ENCODE measurements at regions not wholly inside any gene's neighbourhood (a gene's known extent, or its start where the extent isn't known, plus 50 kb on each side); places are given as distances from the start of the nearest gene placed in this dataset.

DNA sequence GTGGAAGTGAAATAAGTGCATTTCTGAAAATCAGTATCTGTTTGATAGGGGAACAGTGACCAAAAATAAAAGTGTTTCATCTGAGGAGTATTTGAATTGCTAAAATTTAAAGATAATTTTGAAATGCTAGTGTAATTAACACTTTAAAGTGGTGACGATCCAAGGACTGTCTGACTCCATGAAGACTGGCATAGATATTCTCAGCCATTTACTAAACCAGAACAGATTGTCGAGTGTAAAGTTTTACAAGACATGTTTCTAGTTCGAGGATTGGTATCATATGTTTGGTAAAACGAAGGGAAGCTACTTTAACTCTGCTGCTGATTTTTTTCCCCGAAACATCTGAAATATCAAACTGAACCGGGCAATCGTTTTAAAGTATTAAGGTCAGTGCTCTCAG, 417.9 kb downstream of the EPHA4 start:
- DNase-seq: no peak
- H3K79me2 ChIP-seq (ENCODE audit: insufficient read depth, low read length): no peaks in the 10 kb centered on the region
- Mint-ChIP-seq H3K36me3 (ENCODE audit: insufficient read depth in 1 of 3, low read depth in 3 of 3) (no peaks in the 10 kb centered on the region; a peak in 1 of 7 replicates), H3K27me3 (ENCODE audit: low read depth) (no peaks in the 10 kb centered on the region), H3K4me3 (no peak overlapping the region), H3K9me3 (no peaks in the 10 kb centered on the region), H3K27ac (no peak overlapping the region), H3K4me1 (peaks cover 13 to 17% of the 10 kb centered on the region in 2 experiments)
- no peak overlapping the region for H3K14ac ChIP-seq (ENCODE audit: insufficient read depth, low read length)
- H3K79me1 ChIP-seq (ENCODE audit: insufficient read depth, low read depth, low read length, poor library complexity, severe bottlenecking): no peaks in the 10 kb centered on the region
- no peak overlapping the region for H3K4me2 ChIP-seq (ENCODE audit: insufficient read depth, insufficient read length, low read length)
- no peaks in the 10 kb centered on the region for H3K9me3 ChIP-seq (ENCODE audit: control insufficient read depth, low read depth, low read length)
- no peak overlapping the region for H4K8ac ChIP-seq (replicated peaks; ENCODE audit: insufficient read length, low read depth, low read length)
- H3K27me3 ChIP-seq (ENCODE audit: insufficient read depth, low read length): no peaks in the 10 kb centered on the region
- no peaks in the 10 kb centered on the region for H3K23me2 ChIP-seq (ENCODE audit: insufficient read length, low read depth, low read length, poor library complexity, severe bottlenecking)
- H3K4ac ChIP-seq (ENCODE audit: low read depth, low read length): no peak overlapping the region
- WGBS (ENCODE audit: extremely low coverage, insufficient read length, low lambda C conversion rate): no CpG with 5 or more reads among the region's 7 CpGs
- TF ChIP-seq, protein P1, sequence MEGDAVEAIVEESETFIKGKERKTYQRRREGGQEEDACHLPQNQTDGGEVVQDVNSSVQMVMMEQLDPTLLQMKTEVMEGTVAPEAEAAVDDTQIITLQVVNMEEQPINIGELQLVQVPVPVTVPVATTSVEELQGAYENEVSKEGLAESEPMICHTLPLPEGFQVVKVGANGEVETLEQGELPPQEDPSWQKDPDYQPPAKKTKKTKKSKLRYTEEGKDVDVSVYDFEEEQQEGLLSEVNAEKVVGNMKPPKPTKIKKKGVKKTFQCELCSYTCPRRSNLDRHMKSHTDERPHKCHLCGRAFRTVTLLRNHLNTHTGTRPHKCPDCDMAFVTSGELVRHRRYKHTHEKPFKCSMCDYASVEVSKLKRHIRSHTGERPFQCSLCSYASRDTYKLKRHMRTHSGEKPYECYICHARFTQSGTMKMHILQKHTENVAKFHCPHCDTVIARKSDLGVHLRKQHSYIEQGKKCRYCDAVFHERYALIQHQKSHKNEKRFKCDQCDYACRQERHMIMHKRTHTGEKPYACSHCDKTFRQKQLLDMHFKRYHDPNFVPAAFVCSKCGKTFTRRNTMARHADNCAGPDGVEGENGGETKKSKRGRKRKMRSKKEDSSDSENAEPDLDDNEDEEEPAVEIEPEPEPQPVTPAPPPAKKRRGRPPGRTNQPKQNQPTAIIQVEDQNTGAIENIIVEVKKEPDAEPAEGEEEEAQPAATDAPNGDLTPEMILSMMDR (conservative IDR thresholded peaks at IDR 0.05): no peak
- H2BK5ac ChIP-seq (ENCODE audit: insufficient read length, low read length): no peak overlapping the region
- H2AFZ ChIP-seq (ENCODE audit: low read length): no peak overlapping the region
- H3K56ac ChIP-seq (ENCODE audit: insufficient read length, low read depth, low read length): no peak overlapping the region
- no peak overlapping the region for H4K5ac ChIP-seq (ENCODE audit: insufficient read length, low read depth, low read length)
- no peak overlapping the region for H4K91ac ChIP-seq (ENCODE audit: insufficient read length, low read depth, low read length)
- no peaks in the 10 kb centered on the region for H4K20me1 ChIP-seq (ENCODE audit: control insufficient read depth, insufficient read depth, insufficient read length)
- H2BK120ac ChIP-seq (ENCODE audit: low read depth, low read length, poor library complexity, severe bottlenecking): no peak overlapping the region
- H3T11ph ChIP-seq (ENCODE audit: low read length): no peak overlapping the region
- H3K23ac ChIP-seq (ENCODE audit: insufficient read length, low read depth, low read length): no peak overlapping the region
- no peaks in the 10 kb centered on the region for H3K4me1 ChIP-seq (ENCODE audit: insufficient read depth, low read length)
- H2BK12ac ChIP-seq (ENCODE audit: insufficient read length, low read depth, low read length): no peak overlapping the region
- no peak overlapping the region for H2BK20ac ChIP-seq (ENCODE audit: low read depth, low read length, poor library complexity, severe bottlenecking)
- no peak overlapping the region for H3K18ac ChIP-seq (ENCODE audit: insufficient read length, low read depth, low read length)
- H2AK5ac ChIP-seq (ENCODE audit: insufficient read length, low read length): no peak overlapping the region
- no peak overlapping the region for H3K27ac ChIP-seq (ENCODE audit: insufficient read length, low read depth, low read length)
- no peak overlapping the region for H3K9ac ChIP-seq (ENCODE audit: extremely low read depth, insufficient read length, low read length)
- H2BK15ac ChIP-seq (ENCODE audit: low read depth, low read length): no peak overlapping the region
